IMR-90 (cell line): ENCODE measurements at regions not wholly inside any gene's neighbourhood (a gene's known extent, or its start where the extent isn't known, plus 50 kb on each side); places are given as distances from the start of the nearest gene placed in this dataset.

Experiments used
- ATAC-seq: fragments of 200-7000 bp; cut with Tn5 transposase; 2 replicates; pipeline ENCODE4 v1.9.1; 2020; ENCODE audit warnings: low read depth, mild to moderate bottlenecking, moderate library complexity
- BruUV-seq: library from RNA; stranded (reverse); fragments of 400-500 nt; replicated peaks from 2 replicates; lab custom pipeline; 2021; lab: Mats Ljungman, UMichigan
- CTCF ChIA-PET: fragments of 300-600 bp; formaldehyde crosslinking; extraction: SDS; loops from one replicate; lab custom pipeline; 2021; ENCODE audit warnings: antibody characterized with exemption; lab: Yijun Ruan, JAX
- POLR2A ChIA-PET: fragments of 300-600 bp; sonication (Branson Sonifier 250); formaldehyde crosslinking; loops from one replicate; lab custom pipeline; 2022; ENCODE audit warnings: antibody characterized with exemption; ENCODE audit not compliant: unreplicated experiment; lab: Charles Lee
- DNase-seq: peaks from one replicate; pipeline ENCODE4 v3.0.0; 2013
- H2AFZ ChIP-seq: replicated peaks from 2 replicates; pipeline ENCODE3; 2013; ENCODE audit warnings: low read length, mild to moderate bottlenecking; ENCODE audit not compliant: poor library complexity
- H2AK5ac ChIP-seq: 2 replicates; pipeline ENCODE4 v1.6.1; 2013; ENCODE audit warnings: low read depth, low read length, inconsistent platforms
- H2AK9ac ChIP-seq: replicated peaks from 2 replicates; pipeline ENCODE3; 2013; ENCODE audit warnings: mild to moderate bottlenecking, low read depth, low read length, moderate library complexity; ENCODE audit not compliant: poor library complexity
- H2BK120ac ChIP-seq: 2 replicates; pipeline ENCODE4 v1.6.1; 2013; ENCODE audit warnings: low read depth, low read length, inconsistent platforms
- H2BK15ac ChIP-seq: 3 replicates; pipeline ENCODE4 v1.6.1; 2013; ENCODE audit warnings: low read depth, low read length, inconsistent platforms
- H2BK20ac ChIP-seq: 2 replicates; pipeline ENCODE4 v1.6.1; 2013; ENCODE audit warnings: low read depth, mild to moderate bottlenecking, inconsistent platforms, low read length, moderate library complexity
- H2BK5ac ChIP-seq: 2 replicates; pipeline ENCODE4 v1.6.1; 2013; ENCODE audit warnings: mild to moderate bottlenecking, low read depth, low read length, inconsistent platforms; ENCODE audit not compliant: poor library complexity, severe bottlenecking
- H3K14ac ChIP-seq: replicated peaks from 2 replicates; pipeline ENCODE4 v1.6.1; 2013; ENCODE audit warnings: low read depth, low read length, inconsistent platforms
- H3K18ac ChIP-seq: 2 replicates; pipeline ENCODE4 v1.6.1; 2013; ENCODE audit warnings: low read depth, low read length, control low read depth
- H3K23ac ChIP-seq: 2 replicates; pipeline ENCODE4 v1.6.1; 2013; ENCODE audit warnings: low read depth, low read length, inconsistent platforms
- H3K27ac ChIP-seq: 2 replicates; pipeline ENCODE4 v1.5.1; 2013; ENCODE audit warnings: mild to moderate bottlenecking, control low read depth, low read length; ENCODE audit not compliant: insufficient read depth
- H3K27me3 ChIP-seq: 2 replicates; pipeline ENCODE4 v1.6.1; 2013; ENCODE audit warnings: low read length; ENCODE audit not compliant: control insufficient read depth, insufficient read depth
- H3K36me3 ChIP-seq: 2 replicates; pipeline ENCODE4 v1.6.1; 2013; ENCODE audit warnings: low read length, mixed read lengths; ENCODE audit not compliant: control insufficient read depth, insufficient read depth
- H3K4ac ChIP-seq: 2 replicates; pipeline ENCODE4 v1.6.1; 2013; ENCODE audit warnings: low read depth, low read length, inconsistent platforms
- H3K4me1 ChIP-seq: 2 replicates; pipeline ENCODE4 v1.6.1; 2013; ENCODE audit warnings: low read length, mixed read lengths; ENCODE audit not compliant: control insufficient read depth, insufficient read depth
- H3K4me2 ChIP-seq: 2 replicates; pipeline ENCODE4 v1.6.1; 2013; ENCODE audit warnings: low read depth, mild to moderate bottlenecking, control low read depth, low read length, moderate library complexity
- H3K4me3 ChIP-seq: 2 replicates; pipeline ENCODE4 v1.5.1; 2013; ENCODE audit warnings: low read depth, mild to moderate bottlenecking, control low read depth, low read length, moderate library complexity; ENCODE audit not compliant: insufficient read depth
- H3K56ac ChIP-seq: 2 replicates; pipeline ENCODE4 v1.6.1; 2013; ENCODE audit warnings: low read length, inconsistent platforms; ENCODE audit not compliant: insufficient read depth; ENCODE audit errors: extremely low read depth
- H3K79me1 ChIP-seq, 2 experiments: 2 replicates each; pipeline ENCODE4 v1.6.1; 2013; ENCODE audit warnings: low read length in 2 of 2, inconsistent platforms in 1 of 2, low read depth in 1 of 2
- H3K9ac ChIP-seq: 2 replicates; pipeline ENCODE4 v1.6.1; 2013; ENCODE audit warnings: low read depth, low read length, control low read depth
- H3K9me1 ChIP-seq: 2 replicates; pipeline ENCODE4 v1.6.1; 2013; ENCODE audit warnings: low read length, inconsistent platforms; ENCODE audit not compliant: insufficient read depth
- H3K9me3 ChIP-seq: 2 replicates; pipeline ENCODE4 v1.6.1; 2013; ENCODE audit warnings: low read length; ENCODE audit not compliant: control insufficient read depth, insufficient read depth
- H4K20me1 ChIP-seq: 2 replicates; pipeline ENCODE4 v1.6.1; 2013; ENCODE audit warnings: low read length, inconsistent platforms; ENCODE audit not compliant: insufficient read depth
- H4K5ac ChIP-seq: 2 replicates; pipeline ENCODE4 v1.6.1; 2013; ENCODE audit warnings: mild to moderate bottlenecking, low read depth, low read length, control low read depth
- H4K8ac ChIP-seq, 2 experiments: 2 replicates each; pipeline ENCODE4 v1.6.1; 2013; ENCODE audit warnings: low read depth in 2 of 2, low read length in 2 of 2, control low read depth in 1 of 2, inconsistent platforms in 1 of 2
- H4K91ac ChIP-seq: 2 replicates; pipeline ENCODE4 v1.6.1; 2013; ENCODE audit warnings: low read depth, low read length, inconsistent platforms; ENCODE audit not compliant: insufficient read depth
- BHLHE40 ChIP-seq: fragments of 150-350 bp; IDR thresholded peaks from 2 replicates; pipeline ENCODE4 v1.6.1; 2016; ENCODE audit warnings: mild to moderate bottlenecking, low read depth, low read length
- FOS ChIP-seq: fragments of 150-350 bp; IDR thresholded peaks from 2 replicates; pipeline ENCODE4 v1.6.1; 2016; ENCODE audit warnings: low read depth, low read length
- MAFK ChIP-seq: IDR thresholded peaks from 2 replicates; pipeline ENCODE4 v1.6.1; 2012; ENCODE audit warnings: low read depth, low read length, improper control_type of control experiment
- WGBS, 2 experiments: methylation state at CpG; one replicate each; pipeline versions ENCODE4 v1.1.5 to v1.1.7; 2013; ENCODE audit warnings: missing lambda C conversion rate in 2 of 2; ENCODE audit not compliant: insufficient read length in 1 of 2; ENCODE audit errors: extremely low coverage in 2 of 2; 5-methylcytosine and 5-hydroxymethylcytosine counted together
- dilution Hi-C: fragments of 300-500 bp; cut with HindIII; formaldehyde crosslinking; loops from one replicate; pipeline ENCODE4 v1.14.3; 2018; ENCODE audit warnings: low sequenced_read_pairs; ENCODE audit not compliant: unreplicated experiment
- in situ Hi-C: fragments of 300-500 bp; cut with MboI; formaldehyde crosslinking; loops from 3 replicates; pipeline ENCODE4 v1.14.3; 2019; ENCODE audit warnings: low sequenced_read_pairs, inconsistent platforms, mixed read lengths
- intact Hi-C: fragments of 100-400 bp; cut with micrococcal nuclease; formaldehyde crosslinking; loops from 2 replicates; pipeline ENCODE4 v1.10.0; 2022
- TF ChIP-seq, protein P1 (sequence below): conservative IDR thresholded peaks from 2 replicates; pipeline ENCODE4 v1.5.1; 2012; ENCODE audit warnings: mild to moderate bottlenecking, low read depth, low read length, improper control_type of control experiment

GRCh38 chr18:41347057-41347456 lies 608.0 kb upstream of the PIK3C3 start:
- no peak overlapping the region for H2BK15ac ChIP-seq
- no CpG with 5 or more reads among the region's 3 CpGs for WGBS, 2 experiments
- BruUV-seq: no TSS peak
- no peak overlapping the region for H3K56ac ChIP-seq
- peak; percentile 94 for DNase-seq
- POLR2A ChIA-PET: no interaction called here
- no peaks in the 10 kb centered on the region for H3K79me1 ChIP-seq
- no peak overlapping the region for H3K23ac ChIP-seq
- H3K9me1 ChIP-seq: no peaks in the 10 kb centered on the region
- no peaks in the 10 kb centered on the region for H3K36me3 ChIP-seq
- H4K8ac ChIP-seq: no peak overlapping the region
- in situ Hi-C loops (no loop called here), intact Hi-C loops (loop anchor here (1.0 to 10.0 kb wide), 3 partner anchors 222 to 470 kb away; no protein-coding TSS in a partner anchor), dilution Hi-C loops (no loop called here)
- no peak overlapping the region for H3K18ac ChIP-seq
- H2AK5ac ChIP-seq: no peak overlapping the region
- no peak overlapping the region for H3K4ac ChIP-seq
- peaks cover 2% of the 10 kb centered on the region; the same call in 1 of the 2 replicates for H3K4me1 ChIP-seq
- no peak overlapping the region for H3K14ac ChIP-seq
- no peak overlapping the region for H2BK120ac ChIP-seq
- H4K5ac ChIP-seq: no peak overlapping the region
- CTCF ChIA-PET: interaction anchor here (0.9 kb wide), 1 partner anchor 16 kb away, joined by 3 read pairs; no protein-coding TSS in a partner anchor
- H3K9ac ChIP-seq: no peak overlapping the region
- peak; percentile 96 for ATAC-seq
- no peak overlapping the region for H3K4me3 ChIP-seq
- H3K27me3 ChIP-seq: no peaks in the 10 kb centered on the region; the same call in 1 of the 2 replicates
- H4K91ac ChIP-seq: no peak overlapping the region
- H4K20me1 ChIP-seq: no peaks in the 10 kb centered on the region
- H2AFZ ChIP-seq: no peak overlapping the region
- no peak overlapping the region for H2BK20ac ChIP-seq
- H2AK9ac ChIP-seq: no peak overlapping the region
- H3K27ac ChIP-seq: peak overlapping the region; percentile 15; the same call in 1 of the 2 replicates
- no peak overlapping the region for H2BK5ac ChIP-seq
- TF ChIP-seq, protein P1, sequence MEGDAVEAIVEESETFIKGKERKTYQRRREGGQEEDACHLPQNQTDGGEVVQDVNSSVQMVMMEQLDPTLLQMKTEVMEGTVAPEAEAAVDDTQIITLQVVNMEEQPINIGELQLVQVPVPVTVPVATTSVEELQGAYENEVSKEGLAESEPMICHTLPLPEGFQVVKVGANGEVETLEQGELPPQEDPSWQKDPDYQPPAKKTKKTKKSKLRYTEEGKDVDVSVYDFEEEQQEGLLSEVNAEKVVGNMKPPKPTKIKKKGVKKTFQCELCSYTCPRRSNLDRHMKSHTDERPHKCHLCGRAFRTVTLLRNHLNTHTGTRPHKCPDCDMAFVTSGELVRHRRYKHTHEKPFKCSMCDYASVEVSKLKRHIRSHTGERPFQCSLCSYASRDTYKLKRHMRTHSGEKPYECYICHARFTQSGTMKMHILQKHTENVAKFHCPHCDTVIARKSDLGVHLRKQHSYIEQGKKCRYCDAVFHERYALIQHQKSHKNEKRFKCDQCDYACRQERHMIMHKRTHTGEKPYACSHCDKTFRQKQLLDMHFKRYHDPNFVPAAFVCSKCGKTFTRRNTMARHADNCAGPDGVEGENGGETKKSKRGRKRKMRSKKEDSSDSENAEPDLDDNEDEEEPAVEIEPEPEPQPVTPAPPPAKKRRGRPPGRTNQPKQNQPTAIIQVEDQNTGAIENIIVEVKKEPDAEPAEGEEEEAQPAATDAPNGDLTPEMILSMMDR: no peak
- TF ChIP-seq BHLHE40: peak; percentile 33; the same call in 1 of the 2 replicates
- 0 out of 2 replicates have a peak, but pooled peaks have one; percentile 5 for TF ChIP-seq MAFK
- no peak for TF ChIP-seq FOS
- no peak overlapping the region for H3K4me2 ChIP-seq
- H3K9me3 ChIP-seq: no peaks in the 10 kb centered on the region
